AG10803 (cell line): ENCODE measurements at regions not wholly inside any gene's neighbourhood (a gene's known extent, or its start where the extent isn't known, plus 50 kb on each side); places are given as distances from the start of the nearest gene placed in this dataset.

Experiments used
- DNase-seq: peaks from one replicate; pipeline ENCODE4 v3.0.0; 2010; ENCODE audit warnings: low read depth
- H3K4me3 ChIP-seq: 2 replicates; pipeline ENCODE4 v1.5.1; 2011; ENCODE audit warnings: mild to moderate bottlenecking, low read length, control low read depth
- CTCF ChIP-seq: conservative IDR thresholded peaks from 2 replicates; pipeline ENCODE4 v1.5.1; 2011; ENCODE audit warnings: mild to moderate bottlenecking, low read length, control low read depth, inconsistent platforms

GRCh38 chr13:106865716-106866440 is 297.9 kb upstream of the ARGLU1 start:
- TF ChIP-seq CTCF, result no peak
- no peak for DNase-seq
- H3K4me3 ChIP-seq, result no peak overlapping the region

GRCh38 chr13:106859533-106859904 is 291.6 kb upstream of the ARGLU1 start:
- no peak for TF ChIP-seq CTCF
- no peak for DNase-seq
- H3K4me3 ChIP-seq, result no peak overlapping the region

- no peak overlapping the region for H3K4me3 ChIP-seq
- no peak for DNase-seq
- TF ChIP-seq CTCF, result no peak
Observed at GRCh38 chr13:106858903-106859532, 291.1 kb upstream of the ARGLU1 start.

- TF ChIP-seq CTCF, result no peak
Observed at GRCh38 chr13:106852436-106852835, 284.5 kb upstream of the ARGLU1 start.

GRCh38 chr13:106850973-106851650 is 283.2 kb upstream of the ARGLU1 start:
- DNase-seq, result no peak
- no peak overlapping the region for H3K4me3 ChIP-seq
- no peak for TF ChIP-seq CTCF

More at GRCh38 chr13:106852436-106852835, 284.5 kb upstream of the ARGLU1 start:
- H3K4me3 ChIP-seq, result no peak overlapping the region
- DNase-seq, result no peak

- no peak for DNase-seq
- no peak for TF ChIP-seq CTCF
- H3K4me3 ChIP-seq, result no peak overlapping the region
Observed at GRCh38 chr13:106846571-106847448, 278.9 kb upstream of the ARGLU1 start.
